HG02642 (cell line): ENCODE measurements at regions not wholly inside any gene's neighbourhood (a gene's known extent, or its start where the extent isn't known, plus 50 kb on each side); places are given as distances from the start of the nearest gene placed in this dataset.

Experiments used
- ATAC-seq: cut with Tn5 transposase; IDR thresholded peaks from one replicate; pipeline ENCODE4 v1.9.1; 2021; ENCODE audit warnings: mild to moderate bottlenecking; ENCODE audit not compliant: unreplicated experiment, poor library complexity

- ATAC-seq, result no peak
These were observed 60.4 kb upstream of the HPF1 start for GRCh38 chr4:169818063-169818679.

- ATAC-seq, result no peak
These were observed 57.9 kb upstream of the HPF1 start for GRCh38 chr4:169815606-169816005.

GRCh38 chr4:169811476-169811875, 53.7 kb upstream of the HPF1 start:
- no peak for ATAC-seq

GRCh38 chr4:169810325-169811323, 52.9 kb upstream of the HPF1 start:
- peak; percentile 64 for ATAC-seq

- no peak for ATAC-seq
These were observed 50.3 kb upstream of the HPF1 start for GRCh38 chr4:169807934-169808509.
